CD14-positive monocyte (primary cell): ENCODE measurements at regions not wholly inside any gene's neighbourhood (a gene's known extent, or its start where the extent isn't known, plus 50 kb on each side); places are given as distances from the start of the nearest gene placed in this dataset.
"Not testable (repeated sequence)": the region's sequence is repeated elsewhere in the genome, so short reads cannot be mapped to it uniquely, and the experiment has no call there.

Source experiments
- DNase-seq, 3 donors: peaks; one replicate each; pipeline ENCODE4 v3.0.0-alpha.2; 2011 to 2022
- H2AFZ ChIP-seq: 2 replicates; pipeline ENCODE4 v1.6.0; 2012; ENCODE audit warnings: mild to moderate bottlenecking, low read depth, low read length, inconsistent platforms; ENCODE audit not compliant: insufficient read depth, poor library complexity, severe bottlenecking
- H3K27ac ChIP-seq, 2 donors: 1 replicate in 1 of 2; 2 replicates in 1 of 2; pipeline ENCODE4 v1.5.1; 2012 to 2013; ENCODE audit warnings: low read length in 2 of 2, control low read depth in 1 of 2, inconsistent platforms in 1 of 2, low read depth in 1 of 2, mild to moderate bottlenecking in 1 of 2
- H3K27me3 ChIP-seq, 2 donors: one replicate each; pipeline versions ENCODE4 v1.6.0 to v1.6.1; 2011 to 2013; ENCODE audit warnings: low read length in 2 of 2; ENCODE audit not compliant: control insufficient read depth in 2 of 2, insufficient read depth in 2 of 2
- H3K36me3 ChIP-seq, 2 donors: replicated peaks in 1 of 2; 1 replicate in 1 of 2; 2 replicates in 1 of 2; pipeline versions ENCODE4 v1.5.1 to v1.6.1; 2012 to 2013; ENCODE audit warnings: low read length in 2 of 2, control low read depth in 1 of 2, inconsistent platforms in 1 of 2, mild to moderate bottlenecking in 1 of 2; ENCODE audit not compliant: insufficient read depth in 2 of 2, control insufficient read depth in 1 of 2
- H3K4me1 ChIP-seq, 2 donors: 1 replicate in 1 of 2; 2 replicates in 1 of 2; pipeline versions ENCODE4 v1.5.1 to v1.6.1; 2012 to 2013; ENCODE audit warnings: low read length in 2 of 2, control low read depth in 1 of 2, inconsistent platforms in 1 of 2, mild to moderate bottlenecking in 1 of 2, moderate library complexity in 1 of 2; ENCODE audit not compliant: insufficient read depth in 2 of 2, control insufficient read depth in 1 of 2
- H3K4me2 ChIP-seq: replicated peaks from 2 replicates; pipeline ENCODE3; 2012; ENCODE audit warnings: low read length, moderate library complexity, mild to moderate bottlenecking; ENCODE audit not compliant: poor library complexity, severe bottlenecking; ENCODE audit errors: extremely low read depth
- H3K4me3 ChIP-seq, 3 experiments: fragments of 200-600 bp in 1 of 3; sonication (generic) in 1 of 3; replicated peaks in 1 of 3; 1 replicate in 2 of 3; 2 replicates in 1 of 3; pipeline ENCODE4 v1.5.1; 2011 to 2013; ENCODE audit warnings: low read length in 3 of 3, mild to moderate bottlenecking in 3 of 3, control low read depth in 2 of 3, low read depth in 2 of 3, inconsistent platforms in 1 of 3, moderate library complexity in 1 of 3
- H3K79me2 ChIP-seq: 2 replicates; pipeline ENCODE4 v1.6.0; 2012; ENCODE audit warnings: mild to moderate bottlenecking, control low read depth, inconsistent platforms, low read length, moderate library complexity; ENCODE audit not compliant: insufficient read depth
- H3K9ac ChIP-seq: 2 replicates; pipeline ENCODE4 v1.6.0; 2017; ENCODE audit warnings: low read length, mild to moderate bottlenecking; ENCODE audit not compliant: insufficient read depth, poor library complexity, severe bottlenecking
- H3K9me3 ChIP-seq, 2 donors: replicated peaks in 1 of 2; 1 replicate in 1 of 2; 2 replicates in 1 of 2; pipeline versions ENCODE4 v1.5.1 to v1.6.1; 2012 to 2013; ENCODE audit warnings: low read length in 2 of 2, control low read depth in 1 of 2; ENCODE audit not compliant: control insufficient read depth in 1 of 2, insufficient read depth in 1 of 2
- H4K20me1 ChIP-seq: 2 replicates; pipeline ENCODE4 v1.6.0; 2012; ENCODE audit warnings: mild to moderate bottlenecking, low read length, control low read depth, moderate library complexity; ENCODE audit not compliant: insufficient read depth
- H3K27ac Mint-ChIP-seq, 7 donors: one replicate each; pipeline ENCODE4 v1.8.0; 2020; ENCODE audit warnings: mild to moderate bottlenecking in 7 of 7, mixed read lengths in 7 of 7, moderate library complexity in 6 of 7, inconsistent platforms in 2 of 7
- H3K27me3 Mint-ChIP-seq, 3 donors: one replicate each; pipeline ENCODE4 v1.8.0; 2021 to 2022; ENCODE audit warnings: low read depth in 3 of 3, mild to moderate bottlenecking in 3 of 3, mixed read lengths in 3 of 3, moderate library complexity in 3 of 3, inconsistent platforms in 1 of 3
- H3K36me3 Mint-ChIP-seq, 2 donors: one replicate each; pipeline ENCODE4 v1.8.0; 2020; ENCODE audit warnings: mixed read lengths in 2 of 2, inconsistent platforms in 1 of 2, mild to moderate bottlenecking in 1 of 2
- H3K4me1 Mint-ChIP-seq: one replicate; pipeline ENCODE4 v1.8.0; 2020; ENCODE audit warnings: mild to moderate bottlenecking, mixed read lengths
- H3K4me3 Mint-ChIP-seq, 2 donors: one replicate each; pipeline ENCODE4 v1.8.0; 2020; ENCODE audit warnings: mild to moderate bottlenecking in 2 of 2, mixed read lengths in 2 of 2, moderate library complexity in 1 of 2
- H3K9me3 Mint-ChIP-seq, 7 donors: one replicate each; pipeline ENCODE4 v1.8.0; 2020 to 2022; ENCODE audit warnings: mixed read lengths in 7 of 7, mild to moderate bottlenecking in 6 of 7, moderate library complexity in 6 of 7, inconsistent platforms in 2 of 7
- CTCF ChIP-seq: fragments of 200-600 bp; IDR thresholded peaks from one replicate; pipeline ENCODE4 v1.8.0; 2022; ENCODE audit warnings: antibody characterized with exemption, mild to moderate bottlenecking
- WGBS: methylation state at CpG from one replicate; pipeline ENCODE4 v1.1.5; 2013; ENCODE audit warnings: missing lambda C conversion rate; ENCODE audit not compliant: insufficient coverage; 5-methylcytosine and 5-hydroxymethylcytosine counted together
- intact Hi-C, 2 donors: fragments of 100-400 bp; cut with micrococcal nuclease; formaldehyde crosslinking; loops; one replicate each; pipeline versions ENCODE4 v1.15.0 to v1.15.1; 2023

- Mint-ChIP-seq H3K27ac (peak overlapping the region in 1 of 7 donors; percentile 64), H3K36me3 (no peaks in the 10 kb centered on the region), H3K27me3 (peaks cover 0 to 2% (median 0%) of the 10 kb centered on the region in 3 donors), H3K4me3 (no peak overlapping the region), H3K9me3 (peaks cover 0 to 3% (median 0%) of the 10 kb centered on the region in 7 donors), H3K4me1 (no peaks in the 10 kb centered on the region)
- no peak for DNase-seq
- no peak overlapping the region for H3K4me3 ChIP-seq
- no peaks in the 10 kb centered on the region for H3K79me2 ChIP-seq
- no peak overlapping the region for H3K27ac ChIP-seq
- no peak for TF ChIP-seq CTCF
- no peak overlapping the region for H2AFZ ChIP-seq
- H4K20me1 ChIP-seq, result no peaks in the 10 kb centered on the region
- no peaks in the 10 kb centered on the region for H3K4me1 ChIP-seq
- no peak overlapping the region for H3K9ac ChIP-seq
- intact Hi-C loops, result no loop called here
- no peak overlapping the region for H3K4me2 ChIP-seq
- no peaks in the 10 kb centered on the region for H3K27me3 ChIP-seq
- H3K9me3 ChIP-seq, result no peaks in the 10 kb centered on the region
- H3K36me3 ChIP-seq, result no peaks in the 10 kb centered on the region
- WGBS, result 65% methylated on average over 6 of the region's 9 CpGs
These were observed 515.3 kb downstream of the GRIN2A start for GRCh38 chr16:9666834-9667480.

- Histone ChIP-seq H3K36me3 (no peaks in the 10 kb centered on the region), H3K79me2 (no peaks in the 10 kb centered on the region), H3K27me3 (no peaks in the 10 kb centered on the region), H4K20me1 (no peaks in the 10 kb centered on the region), H3K4me1 (no peaks in the 10 kb centered on the region), H2AFZ (no peak overlapping the region), H3K27ac (no peak overlapping the region), H3K9me3 (no peaks in the 10 kb centered on the region), H3K4me3 (no peak overlapping the region), H3K4me2 (no peak overlapping the region), H3K9ac (no peak overlapping the region)
- 8% methylated on average over 2 of the region's 5 CpGs for WGBS
- no peak overlapping the region for H3K4me3 Mint-ChIP-seq
- intact Hi-C loops, result no loop called here
- peaks cover 0 to 3% (median 0%) of the 10 kb centered on the region in 7 donors for H3K9me3 Mint-ChIP-seq
- no peak for TF ChIP-seq CTCF
- no peaks in the 10 kb centered on the region for H3K4me1 Mint-ChIP-seq
- no peak overlapping the region for H3K27ac Mint-ChIP-seq
- H3K36me3 Mint-ChIP-seq, result no peaks in the 10 kb centered on the region
- no peak for DNase-seq
- peaks cover 0 to 2% (median 0%) of the 10 kb centered on the region in 3 donors for H3K27me3 Mint-ChIP-seq
These were observed 512.2 kb downstream of the GRIN2A start for GRCh38 chr16:9670033-9670432.

GRCh38 chr16:9670616-9671015 is 511.6 kb downstream of the GRIN2A start:
- H3K27me3 ChIP-seq, H3K36me3 Mint-ChIP-seq, intact Hi-C loops, H4K20me1 ChIP-seq, H3K4me2 ChIP-seq, H3K4me1 Mint-ChIP-seq, H3K4me3 ChIP-seq, H3K27me3 Mint-ChIP-seq, H3K9me3 Mint-ChIP-seq, H3K4me3 Mint-ChIP-seq, H3K27ac Mint-ChIP-seq, DNase-seq, H3K4me1 ChIP-seq, H3K9ac ChIP-seq, H3K27ac ChIP-seq, H3K36me3 ChIP-seq, H3K9me3 ChIP-seq, H3K79me2 ChIP-seq, H2AFZ ChIP-seq: not testable (repeated sequence)
- WGBS, result no CpG with 5 or more reads among the region's 5 CpGs
